ENCODE measurements at regions not wholly inside any gene's neighbourhood (a gene's known extent, or its start where the extent isn't known, plus 50 kb on each side); places are given as distances from the start of the nearest gene placed in this dataset.

DNA sequence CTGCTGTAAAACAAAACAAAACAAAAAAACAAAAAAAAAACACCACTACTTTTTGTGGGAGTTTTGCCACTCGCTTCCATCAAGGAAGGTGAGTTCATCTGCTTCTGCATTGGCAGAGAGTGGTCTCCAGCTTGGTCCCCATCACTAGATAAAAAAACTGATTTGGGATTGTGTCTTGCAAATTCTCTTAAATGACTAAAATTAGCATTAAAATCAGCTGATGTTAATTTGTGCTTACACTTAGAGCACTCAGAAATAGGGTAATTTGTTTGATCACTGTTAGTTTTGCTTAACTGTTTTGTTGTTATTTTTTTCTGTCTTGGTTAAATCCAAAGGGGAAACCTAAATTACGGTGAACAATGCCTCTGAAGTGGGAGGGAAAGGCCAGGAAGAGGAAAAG is 1048.0 kb downstream of the LRFN5 start:
- DNase-seq = no peak
- no peak overlapping the region for H3K27ac ChIP-seq
- in situ Hi-C loops (cut with MboI; ENCODE audit: low pct_ligation_motif_present in 1 of 4, low pct_unique_long_range_greater_than_20kb in 1 of 4, low sequenced_read_pairs in 3 of 4) = no loop called here
- TF ChIP-seq, protein P1, sequence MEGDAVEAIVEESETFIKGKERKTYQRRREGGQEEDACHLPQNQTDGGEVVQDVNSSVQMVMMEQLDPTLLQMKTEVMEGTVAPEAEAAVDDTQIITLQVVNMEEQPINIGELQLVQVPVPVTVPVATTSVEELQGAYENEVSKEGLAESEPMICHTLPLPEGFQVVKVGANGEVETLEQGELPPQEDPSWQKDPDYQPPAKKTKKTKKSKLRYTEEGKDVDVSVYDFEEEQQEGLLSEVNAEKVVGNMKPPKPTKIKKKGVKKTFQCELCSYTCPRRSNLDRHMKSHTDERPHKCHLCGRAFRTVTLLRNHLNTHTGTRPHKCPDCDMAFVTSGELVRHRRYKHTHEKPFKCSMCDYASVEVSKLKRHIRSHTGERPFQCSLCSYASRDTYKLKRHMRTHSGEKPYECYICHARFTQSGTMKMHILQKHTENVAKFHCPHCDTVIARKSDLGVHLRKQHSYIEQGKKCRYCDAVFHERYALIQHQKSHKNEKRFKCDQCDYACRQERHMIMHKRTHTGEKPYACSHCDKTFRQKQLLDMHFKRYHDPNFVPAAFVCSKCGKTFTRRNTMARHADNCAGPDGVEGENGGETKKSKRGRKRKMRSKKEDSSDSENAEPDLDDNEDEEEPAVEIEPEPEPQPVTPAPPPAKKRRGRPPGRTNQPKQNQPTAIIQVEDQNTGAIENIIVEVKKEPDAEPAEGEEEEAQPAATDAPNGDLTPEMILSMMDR (IDR thresholded peaks at IDR 0.05) = no peak
- TF ChIP-seq EP300 (IDR thresholded peaks at IDR 0.05; ENCODE audit: low read depth) (no peak), POLR2A (IDR thresholded peaks at IDR 0.05) (no peak)
- intact Hi-C loops (cut with DNase I; ENCODE audit: low total_unique reads) = no loop called here
- no peaks in the 10 kb centered on the region for H3K4me1 ChIP-seq
- no peak overlapping the region for H3K4me3 ChIP-seq
- no peaks in the 10 kb centered on the region for H3K36me3 ChIP-seq
- no peaks in the 10 kb centered on the region for H3K27me3 ChIP-seq
- no peaks in the 10 kb centered on the region for H3K9me3 ChIP-seq
- WGBS, 2 donors (ENCODE audit: low coverage in 1 of 2) = 58 to 69% methylated on average over 2 of the region's 2 CpGs

DNA sequence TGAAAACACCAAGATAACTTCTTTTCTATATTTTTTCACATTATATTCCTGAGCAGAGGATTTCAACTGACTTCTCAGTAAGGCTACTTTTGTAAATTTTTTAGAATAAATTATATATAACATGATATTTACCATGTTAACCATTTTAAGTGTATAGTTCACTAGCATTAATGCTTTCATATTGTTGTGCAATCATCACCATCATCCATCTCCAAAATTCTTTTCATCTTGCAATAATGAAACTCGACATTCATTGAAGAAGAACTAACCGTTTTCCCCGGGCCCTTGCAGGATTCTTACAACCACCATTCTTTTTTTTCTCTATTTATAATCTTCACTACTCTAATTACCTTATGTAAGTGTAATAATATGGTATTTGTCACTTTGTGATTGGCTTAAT is 1036.1 kb downstream of the LRFN5 start:
- Histone ChIP-seq H3K4me3 (no peak overlapping the region), H3K36me3 (no peaks in the 10 kb centered on the region), H3K4me1 (no peaks in the 10 kb centered on the region), H3K27ac (no peak overlapping the region), H3K9me3 (no peaks in the 10 kb centered on the region), H3K27me3 (no peaks in the 10 kb centered on the region)
- in situ Hi-C loops (cut with MboI; ENCODE audit: low pct_ligation_motif_present in 1 of 4, low pct_unique_long_range_greater_than_20kb in 1 of 4, low sequenced_read_pairs in 3 of 4) (no loop called here), intact Hi-C loops (cut with DNase I; ENCODE audit: low total_unique reads) (no loop called here)
- TF ChIP-seq, protein P1 (IDR thresholded peaks at IDR 0.05) = no peak
- TF ChIP-seq POLR2AphosphoS5 (IDR thresholded peaks at IDR 0.05) (no peak), EP300 (IDR thresholded peaks at IDR 0.05; ENCODE audit: low read depth) (no peak), POLR2A (IDR thresholded peaks at IDR 0.05) (no peak)
- 81 to 85% methylated on average over 3 of the region's 3 CpGs for WGBS, 2 donors (ENCODE audit: low coverage in 1 of 2)
- DNase-seq = no peak

GRCh38 chr14:42633504-42634095 is 1026.9 kb downstream of the LRFN5 start:
- 81 to 87% methylated on average over 6 of the region's 6 CpGs for WGBS, 2 donors (ENCODE audit: low coverage in 1 of 2)
- intact Hi-C loops (cut with DNase I; ENCODE audit: low total_unique reads) (no loop called here), in situ Hi-C loops (cut with MboI; ENCODE audit: low pct_ligation_motif_present in 1 of 4, low pct_unique_long_range_greater_than_20kb in 1 of 4, low sequenced_read_pairs in 3 of 4) (no loop called here)
- Histone ChIP-seq H3K36me3 (no peaks in the 10 kb centered on the region), H3K4me3 (no peak overlapping the region), H3K4me1 (no peaks in the 10 kb centered on the region), H3K27ac (no peak overlapping the region), H3K9me3 (no peaks in the 10 kb centered on the region), H3K27me3 (no peaks in the 10 kb centered on the region)
- DNase-seq = no peak
- TF ChIP-seq EP300 (IDR thresholded peaks at IDR 0.05; ENCODE audit: low read depth) = no peak

- no peaks in the 10 kb centered on the region for H3K27me3 ChIP-seq
- H3K27ac ChIP-seq = no peak overlapping the region
- in situ Hi-C loops (cut with MboI; ENCODE audit: low pct_ligation_motif_present in 1 of 4, low pct_unique_long_range_greater_than_20kb in 1 of 4, low sequenced_read_pairs in 3 of 4) (no loop called here), intact Hi-C loops (cut with DNase I; ENCODE audit: low total_unique reads) (no loop called here)
- H3K36me3 ChIP-seq = no peaks in the 10 kb centered on the region
- TF ChIP-seq EP300 (IDR thresholded peaks at IDR 0.05; ENCODE audit: low read depth) (no peak), POLR2AphosphoS5 (IDR thresholded peaks at IDR 0.05) (no peak), POLR2A (IDR thresholded peaks at IDR 0.05) (no peak)
- TF ChIP-seq, protein P1 (IDR thresholded peaks at IDR 0.05) = no peak
- WGBS, 2 donors (ENCODE audit: low coverage in 1 of 2) = 83 to 86% methylated on average over 1 of the region's 1 CpG
- no peaks in the 10 kb centered on the region for H3K4me1 ChIP-seq
- no peak overlapping the region for H3K4me3 ChIP-seq
- H3K9me3 ChIP-seq = no peaks in the 10 kb centered on the region
- DNase-seq = no peak
These were observed 1022.9 kb downstream of the LRFN5 start for GRCh38 chr14:42629553-42629952.

- WGBS, 2 donors (ENCODE audit: low coverage in 1 of 2) = 63 to 83% methylated on average over 1 of the region's 1 CpG
- Histone ChIP-seq H3K4me1 (no peaks in the 10 kb centered on the region), H3K27ac (no peak overlapping the region), H3K36me3 (no peaks in the 10 kb centered on the region), H3K9me3 (no peaks in the 10 kb centered on the region), H3K4me3 (no peak overlapping the region), H3K27me3 (no peaks in the 10 kb centered on the region)
- intact Hi-C loops (cut with DNase I; ENCODE audit: low total_unique reads) (no loop called here), in situ Hi-C loops (cut with MboI; ENCODE audit: low pct_ligation_motif_present in 1 of 4, low pct_unique_long_range_greater_than_20kb in 1 of 4, low sequenced_read_pairs in 3 of 4) (no loop called here)
- no peak for DNase-seq
- TF ChIP-seq POLR2AphosphoS5 (IDR thresholded peaks at IDR 0.05) (no peak), POLR2A (IDR thresholded peaks at IDR 0.05) (no peak), EP300 (IDR thresholded peaks at IDR 0.05; ENCODE audit: low read depth) (no peak)
- TF ChIP-seq, protein P1 (IDR thresholded peaks at IDR 0.05) = no peak
These were observed 1021.9 kb downstream of the LRFN5 start for GRCh38 chr14:42628602-42629001.
